Kidney (tissue), 13 donors: ENCODE measurements at regions not wholly inside any gene's neighbourhood (a gene's known extent, or its start where the extent isn't known, plus 50 kb on each side); places are given as distances from the start of the nearest gene placed in this dataset.
"Not testable (repeated sequence)": the region's sequence is repeated elsewhere in the genome, so short reads cannot be mapped to it uniquely, and the experiment has no call there.

Experiments used
- DNase-seq, 5 donors: peaks; one replicate each; pipeline ENCODE4 v3.0.0-alpha.2; 2013 to 2020
- FAIRE-seq: peaks from 2 replicates; lab custom pipeline; 2012; peaks lifted over from hg19 to GRCh38; lab: Jason Lieb, UNC
- H3K27ac ChIP-seq, 2 donors: one replicate each; pipeline ENCODE4 v1.7.0; 2013; ENCODE audit warnings: low read depth in 2 of 2, low read length in 2 of 2, inconsistent platforms in 1 of 2
- H3K27me3 ChIP-seq: one replicate; pipeline ENCODE4 v1.7.1; 2013; ENCODE audit warnings: low read length, inconsistent platforms; ENCODE audit not compliant: control insufficient read depth, insufficient read depth
- H3K36me3 ChIP-seq, 3 donors: one replicate each; pipeline versions ENCODE4 v1.7.0 to v1.7.1; 2013; ENCODE audit warnings: low read length in 3 of 3, control low read depth in 1 of 3, inconsistent platforms in 1 of 3; ENCODE audit not compliant: insufficient read depth in 3 of 3, control insufficient read depth in 2 of 3
- H3K4me1 ChIP-seq, 3 donors: one replicate each; pipeline versions ENCODE4 v1.7.0 to v1.7.1; 2013; ENCODE audit warnings: low read length in 3 of 3, inconsistent platforms in 1 of 3, low read depth in 1 of 3; ENCODE audit not compliant: control insufficient read depth in 2 of 3, insufficient read depth in 2 of 3
- H3K4me3 ChIP-seq, 3 donors: one replicate each; pipeline versions ENCODE4 v1.7.0 to v1.8.1; 2013; ENCODE audit warnings: low read length in 3 of 3, control low read depth in 1 of 3, inconsistent platforms in 1 of 3
- H3K9ac ChIP-seq, 3 donors: one replicate each; pipeline versions ENCODE4 v1.7.0 to v1.7.1; 2013; ENCODE audit warnings: low read length in 3 of 3, control low read depth in 1 of 3, inconsistent platforms in 1 of 3
- H3K9me3 ChIP-seq, 3 donors: one replicate each; pipeline versions ENCODE4 v1.7.0 to v1.7.1; 2013; ENCODE audit warnings: low read length in 3 of 3, control low read depth in 1 of 3, inconsistent platforms in 1 of 3; ENCODE audit not compliant: control insufficient read depth in 2 of 3, insufficient read depth in 1 of 3
- CTCF ChIP-seq: IDR thresholded peaks from 3 replicates; pipeline ENCODE4 v1.5.1; 2012; ENCODE audit warnings: mild to moderate bottlenecking, moderate library complexity, borderline replicate concordance; ENCODE audit not compliant: insufficient read depth; ENCODE audit errors: extremely low read depth
- intact Hi-C: fragments of 100-400 bp; cut with DNase I; formaldehyde crosslinking; loops from one replicate; pipeline ENCODE4 v1.11.1; 2022
- donor health status: control.
- donor health status: control.
- donor health status: control.
- donor health status: control.
- donor health status: control.
- donor health status: DM: yes; HTN: yes; CAD: no.
- donor health status: Normal renal cell carcinoma (clear cell type).

- Histone ChIP-seq H3K36me3 (no peaks in the 10 kb centered on the region), H3K9me3 (no peaks in the 10 kb centered on the region), H3K4me1 (peaks cover 0 to 2% (median 0%) of the 10 kb centered on the region in 3 donors), H3K9ac (no peak overlapping the region), H3K27me3 (no peaks in the 10 kb centered on the region), H3K27ac (no peak overlapping the region), H3K4me3 (no peak overlapping the region)
- no peak for DNase-seq
- no peak for TF ChIP-seq CTCF
- intact Hi-C loops, result loop anchor here (5.0 kb wide), 1 partner anchor 203 kb away; no protein-coding TSS in a partner anchor
- no peak for FAIRE-seq
Observed at GRCh38 chr5:112554101-112554977, 135.3 kb upstream of the EPB41L4A start.

GRCh38 chr5:112555197-112555596, 136.1 kb upstream of the EPB41L4A start:
- intact Hi-C loops, result no loop called here

GRCh38 chr5:112555691-112556090, 136.6 kb upstream of the EPB41L4A start:
- intact Hi-C loops, result no loop called here
- Histone ChIP-seq H3K27ac (no peak overlapping the region), H3K4me3 (no peak overlapping the region), H3K9me3 (no peaks in the 10 kb centered on the region), H3K4me1 (peaks cover 0 to 2% (median 0%) of the 10 kb centered on the region in 3 donors), H3K36me3 (no peaks in the 10 kb centered on the region), H3K27me3 (no peaks in the 10 kb centered on the region), H3K9ac (no peak overlapping the region)
- DNase-seq (no peak), FAIRE-seq (no peak)
- no peak for TF ChIP-seq CTCF

More at GRCh38 chr5:112555197-112555596, 136.1 kb upstream of the EPB41L4A start:
- Histone ChIP-seq H3K27ac (no peak overlapping the region), H3K9ac (no peak overlapping the region), H3K36me3 (no peaks in the 10 kb centered on the region), H3K4me1 (peaks cover 0 to 2% (median 0%) of the 10 kb centered on the region in 3 donors), H3K27me3 (no peaks in the 10 kb centered on the region), H3K9me3 (no peaks in the 10 kb centered on the region), H3K4me3 (no peak overlapping the region)
- FAIRE-seq, result no peak
- TF ChIP-seq CTCF, result no peak
- no peak for DNase-seq

GRCh38 chr5:112559501-112559900, 140.4 kb upstream of the EPB41L4A start:
- H3K9ac ChIP-seq, H3K4me3 ChIP-seq, intact Hi-C loops, FAIRE-seq, H3K36me3 ChIP-seq, H3K4me1 ChIP-seq, H3K27ac ChIP-seq, H3K27me3 ChIP-seq: not testable (repeated sequence)
- H3K9me3 ChIP-seq, result peaks cover 0 to 11% (median 0%) of the 10 kb centered on the region in 3 donors
- peak in 1 of 5 donors; percentile 7 for DNase-seq
